ENCODE measurements at regions not wholly inside any gene's neighbourhood (a gene's known extent, or its start where the extent isn't known, plus 50 kb on each side); places are given as distances from the start of the nearest gene placed in this dataset.

DNA sequence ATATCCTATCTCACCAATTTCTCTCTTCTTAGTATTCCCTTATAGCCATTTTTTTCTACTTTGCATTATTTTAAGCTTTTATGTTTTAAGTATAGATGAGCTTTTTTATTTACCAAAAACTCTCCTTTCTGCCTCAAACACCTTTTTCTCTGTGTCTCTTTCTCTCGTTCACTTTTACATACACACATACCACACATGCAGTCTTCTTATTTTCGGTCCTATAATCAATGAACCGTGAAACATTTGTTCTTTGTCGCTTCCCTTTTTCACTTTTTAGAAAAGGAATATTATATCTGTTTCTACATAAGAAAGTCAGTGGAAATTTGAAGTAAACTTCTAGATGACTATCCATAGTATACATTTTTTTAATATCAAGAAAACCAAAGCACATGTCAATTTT, 183.2 kb downstream of the MRPL39 start:
- DNase-seq (ENCODE audit: low read depth) = no peak

DNA sequence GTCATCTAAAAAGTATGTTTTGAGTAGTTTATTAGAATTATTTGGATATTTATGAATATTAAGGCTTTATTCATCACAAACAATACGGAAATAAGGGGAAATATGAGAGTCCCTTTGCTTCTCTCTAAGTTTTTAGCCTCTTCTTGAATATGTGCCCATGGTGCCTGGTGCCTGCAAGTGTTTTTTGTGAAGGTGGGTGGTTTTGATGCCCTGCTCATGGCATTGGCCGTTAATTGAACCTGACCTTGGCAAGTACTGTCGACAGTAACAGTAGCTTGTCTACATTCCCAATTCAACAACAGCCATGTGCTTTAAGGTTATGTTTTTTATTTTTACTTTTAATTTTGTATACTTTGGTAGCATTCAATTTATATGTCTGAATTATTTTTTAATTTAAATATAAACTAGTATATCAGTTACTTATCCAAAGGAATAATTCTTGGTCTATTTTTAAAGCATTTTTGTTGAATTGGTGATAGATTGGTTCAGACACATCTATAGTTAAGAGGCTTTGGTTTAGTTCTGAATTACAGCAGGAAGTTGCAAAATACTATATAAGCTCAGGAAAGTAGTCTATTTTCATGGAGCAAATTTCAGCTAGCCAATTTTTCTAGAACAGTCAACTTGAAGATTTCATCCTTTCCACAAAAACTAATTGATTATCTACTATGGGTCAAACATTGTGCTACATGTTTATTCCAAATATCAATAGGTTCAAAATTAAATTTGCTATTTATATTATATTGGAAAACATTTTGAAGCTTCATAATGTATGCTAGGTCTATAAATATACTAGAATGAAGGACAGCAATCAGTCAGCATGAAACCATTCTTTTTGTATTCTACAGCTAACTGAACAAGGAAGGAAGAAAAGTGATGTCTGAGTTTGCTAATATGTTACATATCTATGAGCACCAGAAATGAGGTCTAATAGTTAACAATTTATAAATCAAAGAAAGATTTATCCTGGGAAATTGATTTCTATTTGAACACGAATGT, 184.4 kb downstream of the MRPL39 start:
- DNase-seq (ENCODE audit: low read depth) = no peak

DNA sequence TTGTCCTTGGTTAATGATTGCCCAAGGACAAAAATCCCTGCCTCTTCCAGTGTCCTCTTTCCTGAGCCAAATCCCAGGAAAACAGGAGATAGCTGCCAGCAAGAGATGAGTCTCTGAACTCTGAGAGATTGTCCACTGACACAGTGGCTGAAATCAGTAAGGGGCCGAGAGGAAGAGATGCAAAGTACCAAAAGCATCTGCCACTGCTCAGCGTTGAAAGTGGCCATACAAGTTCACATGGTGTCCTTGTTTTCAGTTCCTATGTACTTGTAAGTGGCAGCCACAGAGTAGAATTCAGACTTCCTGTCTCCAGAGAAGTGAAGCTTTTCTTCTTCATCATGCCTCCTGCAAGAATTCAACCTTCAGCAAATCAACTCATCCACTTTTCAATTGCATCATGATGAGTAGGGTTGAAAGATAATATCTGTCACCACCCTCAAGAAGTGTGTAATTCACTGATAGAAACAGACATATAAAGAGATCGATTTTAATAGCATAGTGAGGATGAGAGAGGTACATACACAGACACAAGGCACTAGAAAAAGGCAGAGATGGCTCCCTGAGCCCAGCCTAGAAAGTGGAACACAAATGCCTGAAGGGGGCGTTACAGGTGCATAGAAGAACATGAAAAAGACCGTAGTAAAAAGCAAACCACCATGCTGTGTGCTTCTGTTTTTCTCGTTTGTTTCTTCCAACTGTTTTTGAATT, 185.8 kb downstream of the MRPL39 start:
- peak; percentile 46 for DNase-seq (ENCODE audit: low read depth)

DNA sequence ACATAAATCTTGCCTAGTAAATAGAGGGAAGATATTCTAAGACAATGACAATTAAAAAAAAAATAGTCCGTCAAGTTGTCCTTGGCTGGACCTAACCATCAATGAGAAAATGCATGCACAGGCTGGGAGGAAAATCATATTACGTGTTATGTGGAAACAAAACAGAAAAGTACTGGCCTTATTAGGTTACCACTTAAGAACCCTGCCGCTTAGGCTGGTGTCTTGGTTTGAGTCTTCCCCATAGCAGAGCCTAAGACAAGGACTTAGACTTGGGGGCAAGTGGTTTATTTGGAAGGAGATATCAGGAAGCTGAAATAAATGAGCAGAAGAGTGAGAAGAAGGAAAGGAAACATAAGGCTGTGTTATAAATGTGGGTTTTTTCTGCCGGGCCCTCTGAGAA, 186.4 kb downstream of the MRPL39 start:
- DNase-seq (ENCODE audit: low read depth) = no peak

DNA sequence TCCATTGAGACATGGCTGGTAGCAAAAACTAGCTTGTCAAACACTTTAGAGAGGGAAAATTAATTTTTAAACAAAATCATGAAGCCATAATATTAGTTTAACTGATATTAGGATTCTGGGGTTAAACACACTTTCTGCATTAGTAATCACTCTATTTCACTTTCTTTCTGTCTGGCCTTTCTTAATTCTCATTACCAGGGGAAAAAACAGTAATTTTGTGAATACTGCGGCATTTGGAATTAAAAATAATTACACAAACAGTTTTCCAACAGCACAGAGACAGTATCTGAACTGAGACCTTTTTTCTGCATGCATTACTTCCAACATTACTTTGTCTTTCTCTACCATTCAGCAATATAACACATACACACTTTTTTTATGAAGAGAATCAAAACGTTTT, 190.6 kb downstream of the MRPL39 start:
- no peak for DNase-seq (ENCODE audit: low read depth)

DNA sequence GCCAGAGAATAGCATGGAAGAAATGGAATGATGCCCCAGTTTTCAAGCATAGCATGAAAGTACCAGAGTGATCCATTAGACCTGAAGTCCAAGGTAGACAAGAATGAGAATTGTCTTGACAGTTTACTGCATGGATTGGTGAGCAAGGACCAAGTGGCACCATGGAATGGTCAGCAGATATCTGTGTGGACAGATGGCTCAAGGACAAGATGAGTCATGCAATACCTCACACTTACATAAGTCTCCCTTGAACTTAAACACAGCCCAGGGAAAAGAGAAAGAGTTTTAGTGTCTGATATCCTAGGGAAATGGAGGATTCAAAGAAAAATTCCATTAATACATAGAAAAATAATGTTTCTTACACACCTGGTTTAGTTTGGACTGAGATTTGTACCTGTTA, 195.2 kb downstream of the MRPL39 start:
- peak; percentile 23 for DNase-seq (ENCODE audit: low read depth)

DNA sequence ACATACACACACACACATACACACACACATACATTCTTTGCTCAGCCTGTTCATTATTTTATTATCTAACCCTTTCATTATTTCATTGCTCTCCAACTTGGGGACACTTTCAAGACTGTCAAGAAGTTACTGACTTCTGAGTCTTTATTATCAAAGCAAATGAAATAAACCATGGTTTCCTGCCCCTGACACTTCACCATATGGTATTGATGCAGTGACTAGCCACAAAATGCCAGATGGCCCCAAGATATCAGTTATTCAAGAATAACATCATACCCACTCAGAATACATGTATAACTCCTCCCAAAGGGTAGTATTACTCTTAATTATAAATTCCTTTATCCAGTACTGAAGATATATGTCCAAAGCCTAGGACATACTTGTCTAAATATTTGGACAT, 197.3 kb downstream of the MRPL39 start:
- no peak for DNase-seq (ENCODE audit: low read depth)

DNA sequence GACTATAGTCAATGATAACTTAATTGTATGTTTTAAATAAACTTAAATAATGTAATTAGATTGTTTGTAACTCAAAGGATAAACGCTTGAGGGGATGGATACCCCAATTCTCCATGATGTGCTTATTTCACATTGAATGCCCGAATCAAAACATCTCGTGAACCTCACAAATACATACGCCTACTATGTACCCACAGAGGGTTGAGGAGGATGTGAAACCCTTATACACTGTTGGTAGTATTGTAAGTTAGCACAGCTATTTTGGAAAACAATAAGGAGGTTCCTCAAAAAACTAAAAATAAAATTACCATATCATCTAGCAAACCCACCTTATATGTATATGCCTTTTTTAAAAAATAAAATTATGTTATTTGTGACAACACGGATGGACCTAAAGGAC, 198.6 kb downstream of the MRPL39 start:
- no peak for DNase-seq (ENCODE audit: low read depth)

DNA sequence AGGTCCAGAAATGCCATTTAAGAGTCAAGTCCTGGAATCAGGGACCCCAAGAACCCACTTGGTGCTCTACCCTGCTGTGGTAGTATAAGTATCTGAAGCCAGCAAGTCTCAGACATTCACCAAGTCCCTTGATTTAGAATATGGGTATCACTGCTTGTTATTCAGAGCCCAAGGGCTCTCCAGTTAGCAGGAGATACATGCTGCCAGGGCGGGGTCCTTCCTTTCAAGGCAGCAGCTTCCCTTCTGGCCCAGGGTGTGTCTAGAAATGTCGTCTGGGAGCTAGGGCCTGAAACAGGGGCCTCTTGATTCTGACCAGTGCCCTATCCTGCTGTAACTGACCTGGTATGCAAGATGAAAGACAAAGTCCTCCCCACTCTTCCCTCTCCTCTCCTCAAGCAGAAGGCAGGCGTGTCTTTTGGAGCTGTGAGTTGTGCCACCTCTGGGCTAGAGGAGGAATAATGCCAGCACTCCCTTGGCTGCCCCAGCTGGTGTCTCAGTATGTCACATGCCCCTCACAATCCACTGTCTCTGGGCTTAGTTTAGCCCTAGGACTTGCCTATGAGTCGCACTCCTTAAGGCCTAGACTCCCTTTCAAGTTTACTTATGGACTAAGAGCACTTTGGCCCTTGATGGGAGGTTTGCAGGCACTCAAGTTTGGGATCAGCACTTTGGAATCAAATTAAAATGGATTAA, 200.2 kb downstream of the MRPL39 start:
- peak; percentile 11 for DNase-seq (ENCODE audit: low read depth)

DNA sequence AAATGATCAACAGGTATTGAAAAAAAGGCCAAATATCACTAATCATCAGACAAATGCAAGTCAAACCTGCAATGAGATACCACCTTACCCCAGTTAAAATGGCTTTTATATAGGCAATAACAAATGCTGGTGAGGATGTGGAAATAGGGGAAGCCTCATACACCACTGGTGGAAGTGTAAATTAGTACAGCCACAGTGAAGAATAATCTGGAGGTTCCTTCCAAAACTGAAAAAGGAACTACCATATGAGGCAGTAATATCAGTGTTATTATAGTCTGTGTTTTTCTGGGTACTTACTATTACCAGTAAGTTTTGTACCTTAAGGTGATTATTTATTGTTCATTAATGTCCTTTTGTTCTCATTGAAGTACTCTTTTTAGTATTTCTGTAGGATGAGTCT, 201.3 kb downstream of the MRPL39 start:
- no peak for DNase-seq (ENCODE audit: low read depth)

DNA sequence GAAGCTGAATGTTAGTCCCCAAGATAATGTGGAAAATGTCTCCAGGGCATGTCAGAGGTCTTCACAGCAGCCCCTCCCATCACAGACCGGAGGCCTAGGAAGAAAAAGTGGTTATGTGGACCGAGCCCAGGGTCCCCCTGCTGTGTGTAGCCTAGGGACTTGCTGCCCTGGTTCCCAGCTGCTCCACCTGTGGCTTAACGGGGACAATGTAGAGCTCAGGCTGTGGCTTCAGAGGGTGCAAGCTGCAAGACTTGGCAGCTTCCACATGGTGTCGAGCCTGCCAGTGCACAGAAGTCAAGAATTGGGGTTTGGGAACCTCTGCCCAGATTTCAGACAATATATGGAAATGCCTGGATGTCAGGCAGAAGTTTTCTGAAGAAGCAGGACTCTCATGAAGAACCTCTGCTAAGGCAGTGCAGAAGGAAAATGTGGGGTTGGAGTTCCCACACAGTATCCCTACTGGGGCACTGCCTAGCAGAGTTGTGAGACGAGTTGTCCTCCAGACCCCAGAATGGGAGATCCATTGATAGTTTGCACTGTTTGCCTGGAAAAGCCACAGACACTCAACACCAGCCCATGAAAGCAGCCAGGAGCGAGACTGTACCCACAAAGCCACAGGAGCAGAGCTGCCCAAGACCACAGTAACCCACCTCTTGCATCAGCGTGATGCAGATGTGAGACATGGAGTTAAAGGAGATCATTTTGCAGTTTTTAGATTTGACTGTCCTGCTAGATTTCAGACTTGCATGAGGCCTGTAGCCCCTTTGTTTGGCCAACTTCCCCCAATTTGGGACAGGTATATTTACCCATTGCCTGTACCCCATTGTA, 204.9 kb downstream of the MRPL39 start:
- DNase-seq (ENCODE audit: low read depth) = no peak

DNA sequence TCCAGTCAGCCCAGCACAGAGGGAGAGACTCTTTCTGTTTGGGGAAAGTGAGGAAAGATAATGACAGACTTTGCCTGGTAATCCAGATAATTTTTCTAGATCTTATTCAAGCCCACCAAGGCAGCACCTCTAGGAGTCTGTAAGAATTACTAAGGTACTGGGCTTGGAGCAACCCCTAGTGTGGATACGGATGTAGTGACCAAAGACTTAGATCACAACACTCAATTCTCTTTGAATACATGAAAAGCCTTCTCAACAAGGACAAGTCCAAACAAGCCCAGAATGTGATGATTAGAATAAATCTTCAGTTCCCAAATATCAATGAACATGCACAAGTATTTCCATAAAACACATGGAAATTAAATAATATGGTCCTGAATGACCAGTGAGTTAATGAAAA, 206.9 kb downstream of the MRPL39 start:
- DNase-seq (ENCODE audit: low read depth) = no peak

DNA sequence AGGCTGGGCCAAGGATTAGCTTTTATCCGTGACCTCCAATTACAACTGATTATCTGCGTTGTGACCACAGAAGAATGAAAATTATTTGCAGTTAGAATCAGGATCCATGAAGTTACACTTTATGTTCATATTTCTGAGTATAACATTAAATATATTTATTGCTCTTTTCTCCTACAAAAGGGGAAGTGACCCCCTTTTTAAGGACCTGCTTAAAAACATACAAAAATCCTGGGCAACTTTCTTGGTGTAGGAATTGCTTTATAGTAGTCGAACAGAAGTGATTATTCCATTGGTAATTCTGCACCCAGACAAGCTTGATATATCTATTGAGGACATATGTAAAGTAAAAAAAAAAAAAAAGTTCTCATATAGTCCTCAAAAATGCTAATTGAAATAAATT, 208.7 kb downstream of the MRPL39 start:
- no peak for DNase-seq (ENCODE audit: low read depth)

DNA sequence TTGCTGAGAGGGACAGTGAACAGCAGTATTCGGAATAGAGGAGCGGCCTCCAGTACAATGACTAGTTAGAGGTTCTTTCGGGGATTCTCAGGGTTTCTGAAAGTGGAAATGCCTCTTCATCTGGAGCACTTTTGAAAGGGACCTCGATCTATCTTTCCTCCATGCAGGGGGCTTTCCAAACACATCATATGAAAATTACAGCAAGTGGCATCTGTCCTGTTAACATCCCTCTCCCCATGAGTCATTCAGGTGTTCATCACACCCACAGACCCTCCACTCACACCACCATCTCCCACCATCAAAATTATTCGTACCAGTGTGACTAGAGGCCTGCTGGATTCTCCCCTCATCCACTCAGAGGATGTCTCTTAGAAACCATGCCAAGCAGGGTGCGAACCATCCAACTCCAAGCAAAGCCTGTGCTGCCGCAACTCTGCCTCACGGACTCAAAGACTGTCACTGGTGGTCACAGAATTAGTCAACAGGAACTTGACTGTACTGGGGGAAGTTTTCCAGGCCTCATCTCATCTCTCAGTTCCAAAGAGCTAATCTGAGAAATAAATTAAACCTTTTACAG, 211.1 kb downstream of the MRPL39 start:
- DNase-seq (ENCODE audit: low read depth) = peak; percentile 2

DNA sequence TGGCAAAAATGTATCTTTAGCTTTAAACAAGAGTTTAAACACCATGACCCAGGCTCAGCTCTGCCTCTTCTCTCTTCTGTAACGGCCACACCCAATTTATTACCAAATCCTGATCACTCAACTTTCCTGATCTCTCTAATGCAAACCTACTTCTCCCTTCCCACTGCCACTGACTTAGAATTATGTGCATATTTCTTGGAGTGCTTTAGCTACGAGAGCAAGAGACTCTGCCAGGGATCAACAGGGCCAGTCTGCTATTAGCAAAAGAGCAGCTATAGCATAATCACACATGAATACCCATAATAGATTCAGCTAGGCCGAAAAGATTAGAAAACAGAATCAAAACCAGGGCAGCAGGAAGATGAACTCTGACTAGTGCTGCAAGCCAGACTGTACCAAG, 215.5 kb downstream of the MRPL39 start:
- no peak for DNase-seq (ENCODE audit: low read depth)

DNA sequence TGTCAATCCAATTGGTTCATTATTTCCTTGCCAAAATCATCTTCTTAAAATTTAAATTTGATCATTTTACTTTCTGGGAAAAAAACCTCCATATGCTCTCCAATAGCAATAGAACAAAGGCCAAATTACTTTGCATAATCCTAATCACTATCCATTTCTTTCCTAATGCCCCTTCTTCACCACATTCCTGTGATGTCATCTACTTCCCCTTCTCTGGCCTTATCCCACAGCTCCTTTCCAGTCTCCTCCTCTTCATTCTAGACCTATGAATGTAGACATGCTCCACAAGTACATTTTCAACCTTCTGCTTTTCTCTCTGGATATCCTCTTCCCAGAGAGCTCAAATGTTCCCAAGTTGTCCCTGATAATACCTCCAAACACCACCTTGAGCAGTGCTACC, 216.6 kb downstream of the MRPL39 start:
- DNase-seq (ENCODE audit: low read depth) = no peak

DNA sequence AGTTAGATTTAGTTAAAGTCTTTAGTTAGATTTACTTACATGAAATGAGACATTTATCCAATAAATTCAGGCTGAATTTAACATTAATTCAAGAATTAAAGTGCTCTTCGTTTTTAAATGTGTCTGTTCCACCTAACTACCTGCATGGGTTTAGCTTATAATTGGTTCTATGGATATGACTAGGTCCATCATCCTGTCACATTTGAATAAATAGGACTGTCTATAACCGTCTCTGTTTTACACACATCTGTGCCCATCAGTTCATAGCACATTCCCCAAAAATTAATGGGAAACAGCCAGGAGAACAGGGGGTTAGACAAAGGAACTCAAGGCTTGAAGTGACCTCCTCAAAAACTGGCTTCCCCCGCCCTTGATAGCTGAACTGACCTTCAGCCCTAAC, 219.6 kb downstream of the MRPL39 start:
- DNase-seq (ENCODE audit: low read depth) = no peak

DNA sequence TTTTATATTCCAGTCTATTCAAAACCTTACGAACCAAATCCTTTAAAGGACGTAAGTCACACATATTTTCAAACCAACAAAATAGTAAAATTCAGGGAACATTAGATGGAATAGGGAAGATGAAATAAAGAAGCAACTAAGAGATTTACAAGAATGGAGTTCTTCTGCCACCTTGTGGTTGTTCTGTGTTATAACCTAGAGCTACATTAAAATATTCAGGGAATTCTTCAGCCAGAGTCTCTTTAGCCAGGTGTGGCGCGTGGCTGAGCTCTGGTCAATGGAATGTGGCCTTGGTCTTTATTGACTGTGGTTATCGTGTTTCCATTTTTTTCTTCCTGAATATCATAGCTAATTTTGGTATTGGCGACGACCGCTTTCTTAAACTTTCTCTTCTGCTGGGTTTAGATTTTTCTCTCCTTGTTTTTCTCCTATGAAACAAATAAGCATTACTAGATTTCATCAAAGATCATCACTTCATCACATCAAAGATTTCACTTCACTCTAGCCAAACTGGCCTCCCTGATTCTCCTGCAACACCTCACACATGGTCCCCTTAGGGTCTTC, 221.3 kb downstream of the MRPL39 start:
- DNase-seq (ENCODE audit: low read depth) = peak; percentile 47

DNA sequence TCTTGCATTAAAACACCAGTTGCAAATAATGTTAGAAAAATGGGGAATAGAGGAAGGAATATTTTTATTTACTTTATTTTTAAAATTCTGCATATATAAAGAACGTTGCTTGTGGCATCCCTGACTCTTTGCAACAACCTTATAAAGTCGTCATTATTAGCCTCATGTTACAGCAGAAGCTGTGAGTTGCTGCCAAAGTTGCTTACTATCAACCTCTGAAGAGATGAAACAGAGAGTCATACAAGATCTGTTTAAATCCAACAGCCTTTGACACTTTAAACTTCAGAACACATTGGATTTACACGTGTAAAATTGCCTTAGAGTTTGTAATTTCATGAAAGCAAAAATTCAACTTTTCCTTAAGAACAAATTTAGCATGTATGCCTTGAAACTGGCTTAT, 221.9 kb downstream of the MRPL39 start:
- DNase-seq (ENCODE audit: low read depth) = no peak

DNA sequence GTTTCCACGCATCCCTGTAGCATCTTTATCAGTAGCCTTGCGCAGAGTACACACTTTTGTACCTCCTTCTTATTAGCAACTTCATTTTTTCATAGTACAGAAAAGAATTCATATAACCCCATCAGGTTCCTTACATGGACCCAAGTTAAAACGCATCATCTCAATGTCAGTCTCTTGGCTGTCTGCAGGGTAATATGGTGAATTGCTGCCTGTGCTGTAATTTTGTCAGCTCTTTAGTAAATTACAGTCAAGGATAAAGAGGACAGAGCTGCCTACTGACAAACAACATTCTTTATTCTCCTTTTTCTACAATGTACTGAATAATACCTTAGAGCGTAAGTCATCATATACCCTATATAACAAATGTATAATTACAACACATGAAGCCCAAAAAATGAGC, 222.5 kb downstream of the MRPL39 start:
- DNase-seq (ENCODE audit: low read depth) = no peak

DNA sequence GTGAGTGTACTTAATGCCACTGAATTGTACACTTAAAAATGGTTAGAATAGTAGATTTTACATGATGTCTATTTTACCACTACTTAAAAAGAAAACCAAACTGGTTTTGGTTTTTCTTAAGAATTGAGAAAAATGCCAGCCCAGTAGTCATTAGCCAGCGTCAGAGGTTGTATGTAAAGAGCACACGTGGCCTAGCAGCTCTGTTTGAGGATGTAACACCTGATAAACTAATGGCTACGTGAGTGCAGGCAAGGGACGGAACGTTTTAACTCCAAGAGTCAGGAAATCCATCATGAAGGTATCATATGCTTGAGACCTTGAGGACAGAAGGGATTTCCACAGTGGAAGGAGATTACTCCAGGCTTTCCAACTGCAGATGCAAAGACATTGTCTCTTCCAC, 223.7 kb downstream of the MRPL39 start:
- DNase-seq (ENCODE audit: low read depth) = no peak
